NCI-H748 treated with DMSO at 0.1 percent for 48 hours (cell line): ENCODE measurements at regions not wholly inside any gene's neighbourhood (a gene's known extent, or its start where the extent isn't known, plus 50 kb on each side); places are given as distances from the start of the nearest gene placed in this dataset.
"Not testable (repeated sequence)": the region's sequence is repeated elsewhere in the genome, so short reads cannot be mapped to it uniquely, and the experiment has no call there.

Experiments
- DNase-seq: peaks from one replicate; lab custom pipeline; 2025; lab: John Stamatoyannopoulos, UW

- DNase-seq = no peak
Measured at GRCh38 chr7:65453341-65454030, 79.8 kb downstream of the ZNF92 start.

GRCh38 chr7:65454469-65454868 lies 80.8 kb downstream of the ZNF92 start:
- no peak for DNase-seq

GRCh38 chr7:65455050-65455449 lies 81.4 kb downstream of the ZNF92 start:
- not testable (repeated sequence) for DNase-seq

GRCh38 chr7:65457705-65458104 lies 84.0 kb downstream of the ZNF92 start:
- no peak for DNase-seq

GRCh38 chr7:65459438-65459837 lies 85.8 kb downstream of the ZNF92 start:
- no peak for DNase-seq

- DNase-seq = no peak
Measured at GRCh38 chr7:65462148-65462716, 88.6 kb downstream of the ZNF92 start.

- DNase-seq = no peak
Measured at GRCh38 chr7:65463184-65463583, 89.5 kb downstream of the ZNF92 start.

- DNase-seq = not testable (repeated sequence)
Measured at GRCh38 chr7:65469919-65470558, 96.4 kb downstream of the ZNF92 start.

- DNase-seq = no peak
Measured at GRCh38 chr7:65471587-65471986, 97.9 kb downstream of the ZNF92 start.

GRCh38 chr7:65475040-65475726 lies 101.5 kb downstream of the ZNF92 start:
- DNase-seq = no peak

GRCh38 chr7:65475734-65476319 lies 102.2 kb downstream of the ZNF92 start:
- DNase-seq = no peak

GRCh38 chr7:65477326-65477725 lies 103.7 kb downstream of the ZNF92 start:
- peak; percentile 41 for DNase-seq

- no peak for DNase-seq
Measured at GRCh38 chr7:65489260-65489767, 115.7 kb downstream of the ZNF92 start.

GRCh38 chr7:65496697-65497096 lies 123.0 kb downstream of the ZNF92 start:
- DNase-seq = not testable (repeated sequence)

- no peak for DNase-seq
Measured at GRCh38 chr7:65503434-65504152, 129.9 kb downstream of the ZNF92 start.

- not testable (repeated sequence) for DNase-seq
Measured at GRCh38 chr7:65504504-65505319, 131.1 kb downstream of the ZNF92 start.

- DNase-seq = not testable (repeated sequence)
Measured at GRCh38 chr7:65505320-65505633, 131.6 kb downstream of the ZNF92 start.

GRCh38 chr7:65508581-65509367 lies 135.1 kb downstream of the ZNF92 start:
- DNase-seq = not testable (repeated sequence)

GRCh38 chr7:65509368-65510186 lies 135.9 kb downstream of the ZNF92 start:
- DNase-seq = peak; percentile 28
